SK-N-SH treated with all-trans-retinoic acid at 6 μM for 48 hours (cell line): ENCODE measurements at regions not wholly inside any gene's neighbourhood (a gene's known extent, or its start where the extent isn't known, plus 50 kb on each side); places are given as distances from the start of the nearest gene placed in this dataset.

Source experiments
- GLIS3 ChIP-seq: fragments of 250-450 bp; sonication (Bioruptor Pico); IDR thresholded peaks from 2 replicates; pipeline ENCODE4 v1.5.0; 2020; ENCODE audit warnings: mild to moderate bottlenecking, moderate library complexity
- TOX ChIP-seq: fragments of 250-450 bp; sonication (Bioruptor Pico); IDR thresholded peaks from 2 replicates; pipeline ENCODE4 v1.8.0; 2021; ENCODE audit warnings: mild to moderate bottlenecking, moderate library complexity, borderline replicate concordance
- TF ChIP-seq, protein P1 (sequence below): fragments of 250-450 bp; sonication (Bioruptor Pico); IDR thresholded peaks from 2 replicates; pipeline ENCODE4 v1.5.1; 2020; ENCODE audit warnings: low read depth, mild to moderate bottlenecking, moderate library complexity
- TF ChIP-seq, protein P2 (sequence below): fragments of 250-450 bp; sonication (Bioruptor Pico); IDR thresholded peaks from 2 replicates; pipeline ENCODE4 v1.5.1; 2021; ENCODE audit warnings: mild to moderate bottlenecking, moderate library complexity

DNA sequence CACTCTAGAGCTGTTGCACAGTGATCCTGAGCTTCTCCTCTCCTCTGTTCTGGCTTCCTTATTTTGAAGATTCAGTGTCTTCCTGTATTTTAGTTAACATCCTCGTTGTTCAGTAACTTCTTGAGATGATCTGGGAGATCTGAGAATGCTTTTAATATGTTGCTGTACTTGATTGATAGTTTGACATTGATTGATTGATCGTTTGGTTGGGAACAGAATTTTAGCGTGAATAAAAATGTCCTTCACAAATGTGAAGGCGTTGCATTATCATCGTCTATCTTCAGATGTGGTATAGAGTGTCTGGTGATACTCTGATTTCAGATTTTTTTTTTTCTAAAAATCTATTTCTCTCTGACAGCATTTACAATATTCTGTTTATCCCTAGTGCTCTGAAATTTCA is 80.1 kb upstream of the KLF12 start:
- no peak for TF ChIP-seq GLIS3 (CRISPR knock-in tag)
- TF ChIP-seq, protein P1, sequence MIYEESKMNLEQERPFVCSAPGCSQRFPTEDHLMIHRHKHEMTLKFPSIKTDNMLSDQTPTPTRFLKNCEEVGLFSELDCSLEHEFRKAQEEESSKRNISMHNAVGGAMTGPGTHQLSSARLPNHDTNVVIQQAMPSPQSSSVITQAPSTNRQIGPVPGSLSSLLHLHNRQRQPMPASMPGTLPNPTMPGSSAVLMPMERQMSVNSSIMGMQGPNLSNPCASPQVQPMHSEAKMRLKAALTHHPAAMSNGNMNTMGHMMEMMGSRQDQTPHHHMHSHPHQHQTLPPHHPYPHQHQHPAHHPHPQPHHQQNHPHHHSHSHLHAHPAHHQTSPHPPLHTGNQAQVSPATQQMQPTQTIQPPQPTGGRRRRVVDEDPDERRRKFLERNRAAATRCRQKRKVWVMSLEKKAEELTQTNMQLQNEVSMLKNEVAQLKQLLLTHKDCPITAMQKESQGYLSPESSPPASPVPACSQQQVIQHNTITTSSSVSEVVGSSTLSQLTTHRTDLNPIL (CRISPR knock-in tag), result no peak
- TF ChIP-seq, protein P2, sequence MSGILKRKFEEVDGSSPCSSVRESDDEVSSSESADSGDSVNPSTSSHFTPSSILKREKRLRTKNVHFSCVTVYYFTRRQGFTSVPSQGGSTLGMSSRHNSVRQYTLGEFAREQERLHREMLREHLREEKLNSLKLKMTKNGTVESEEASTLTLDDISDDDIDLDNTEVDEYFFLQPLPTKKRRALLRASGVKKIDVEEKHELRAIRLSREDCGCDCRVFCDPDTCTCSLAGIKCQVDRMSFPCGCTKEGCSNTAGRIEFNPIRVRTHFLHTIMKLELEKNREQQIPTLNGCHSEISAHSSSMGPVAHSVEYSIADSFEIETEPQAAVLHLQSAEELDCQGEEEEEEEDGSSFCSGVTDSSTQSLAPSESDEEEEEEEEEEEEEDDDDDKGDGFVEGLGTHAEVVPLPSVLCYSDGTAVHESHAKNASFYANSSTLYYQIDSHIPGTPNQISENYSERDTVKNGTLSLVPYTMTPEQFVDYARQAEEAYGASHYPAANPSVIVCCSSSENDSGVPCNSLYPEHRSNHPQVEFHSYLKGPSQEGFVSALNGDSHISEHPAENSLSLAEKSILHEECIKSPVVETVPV (CRISPR knock-in tag), result no peak
- no peak for TF ChIP-seq TOX
